ENCODE measurements at regions not wholly inside any gene's neighbourhood (a gene's known extent, or its start where the extent isn't known, plus 50 kb on each side); places are given as distances from the start of the nearest gene placed in this dataset.

- TF ChIP-seq CTCF (IDR thresholded peaks at IDR 0.05) (no peak), TCF7L2 (IDR thresholded peaks at IDR 0.05; ENCODE audit: low read depth, low read length) (no peak), POLR2AphosphoS5 (IDR thresholded peaks at IDR 0.05; ENCODE audit: low read depth, low read length) (no peak)
Observed at GRCh38 chr21:35926003-35926740, 134.2 kb downstream of the SETD4 start.
